HG03097 (cell line): ENCODE measurements at regions not wholly inside any gene's neighbourhood (a gene's known extent, or its start where the extent isn't known, plus 50 kb on each side); places are given as distances from the start of the nearest gene placed in this dataset.

Experiments
- ATAC-seq: cut with Tn5 transposase; IDR thresholded peaks from one replicate; pipeline ENCODE4 v1.9.1; 2021; ENCODE audit not compliant: unreplicated experiment, low FRiP score

DNA sequence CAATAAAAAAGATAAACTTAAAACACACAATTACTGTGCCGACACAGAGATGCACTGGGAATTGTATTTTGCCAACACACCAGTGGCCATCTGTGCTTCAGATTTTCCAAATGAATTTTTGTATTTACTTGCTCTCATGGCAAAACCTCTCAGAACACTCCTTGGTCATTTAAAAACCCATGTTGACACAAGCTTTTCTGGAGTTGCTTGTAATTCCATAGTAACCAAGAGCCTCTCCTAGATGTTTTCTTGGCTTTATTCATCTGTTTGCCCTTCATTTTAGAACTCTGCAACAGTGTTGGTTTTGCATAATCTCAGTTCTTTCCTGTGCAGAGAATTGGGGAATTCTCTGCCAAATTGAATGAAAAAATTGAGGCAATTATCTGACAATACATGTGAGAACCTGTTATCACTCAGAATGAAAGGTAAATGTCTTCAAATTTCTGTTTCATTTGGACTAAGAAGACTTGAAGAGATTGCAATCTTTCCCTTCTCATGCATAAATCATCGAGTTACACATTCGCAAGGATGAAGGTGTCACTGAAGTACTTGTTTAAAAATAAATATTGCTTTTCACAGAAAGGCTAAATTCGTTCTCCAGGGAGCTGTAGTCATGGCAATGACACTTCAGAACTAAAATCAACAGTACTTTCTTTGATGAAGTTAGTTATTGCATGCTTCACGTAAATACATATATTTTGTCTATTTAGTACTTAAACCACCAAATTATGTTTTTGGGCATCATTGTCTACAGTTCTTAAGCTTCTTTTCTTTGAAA, 301.8 kb upstream of the CTSO start:
- no peak for ATAC-seq

DNA sequence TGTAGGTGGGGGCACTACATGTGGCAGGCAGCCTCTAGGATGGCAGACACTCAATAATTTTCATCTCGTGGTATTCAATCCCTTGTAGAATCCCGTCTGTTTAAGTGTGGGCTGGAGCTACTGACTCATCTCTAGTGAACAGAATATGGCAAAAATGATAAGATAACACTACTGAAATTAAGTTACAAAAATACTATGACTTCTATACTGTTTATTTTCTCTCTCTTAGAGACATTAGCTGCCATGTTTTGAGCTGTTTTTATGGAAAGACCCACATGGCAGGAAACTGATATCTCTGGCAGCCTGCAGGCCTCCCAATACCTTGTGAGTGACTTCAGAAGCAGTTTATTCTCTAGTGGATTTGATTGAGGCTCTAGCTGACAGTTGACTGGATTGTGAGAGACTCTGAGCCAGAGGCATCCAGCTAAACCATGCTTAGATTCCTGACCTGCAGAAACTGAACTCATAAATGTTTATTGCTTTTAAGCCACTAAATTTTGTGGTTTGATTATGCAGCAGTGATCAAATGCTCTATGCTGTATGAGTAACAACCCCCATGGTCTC, 298.8 kb upstream of the CTSO start:
- no peak for ATAC-seq

DNA sequence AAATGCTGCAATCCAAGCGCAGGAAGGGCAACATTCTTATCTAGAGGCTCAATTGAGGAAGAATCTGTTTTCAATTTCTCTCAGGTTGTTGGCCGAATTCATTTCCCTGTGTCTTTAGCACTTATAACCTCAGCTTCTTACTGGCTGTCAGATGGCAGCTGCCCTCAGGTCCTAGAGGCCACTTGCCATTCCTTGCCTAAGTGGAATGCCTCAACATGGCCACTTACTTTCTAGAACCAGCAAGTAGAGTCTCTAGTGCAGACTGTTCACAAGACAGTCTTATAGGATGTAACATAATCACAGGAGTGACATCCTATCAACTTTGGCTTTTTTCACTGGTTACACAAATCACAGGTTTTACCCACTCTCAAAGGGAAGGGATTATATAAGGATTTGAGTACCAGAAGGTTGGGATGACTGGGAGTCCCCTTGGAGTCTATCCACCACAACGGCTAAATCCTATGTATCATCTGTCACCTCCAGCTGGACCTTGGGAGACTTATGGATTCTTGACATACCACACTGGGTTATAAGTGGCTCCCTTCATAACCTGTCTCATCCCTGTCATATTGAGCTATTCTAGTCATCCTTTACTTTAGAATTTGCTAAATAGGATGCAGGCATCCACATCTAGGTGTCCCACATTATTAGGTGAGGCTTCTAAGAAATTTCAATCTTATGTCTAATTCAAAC, 297.9 kb upstream of the CTSO start:
- no peak for ATAC-seq

DNA sequence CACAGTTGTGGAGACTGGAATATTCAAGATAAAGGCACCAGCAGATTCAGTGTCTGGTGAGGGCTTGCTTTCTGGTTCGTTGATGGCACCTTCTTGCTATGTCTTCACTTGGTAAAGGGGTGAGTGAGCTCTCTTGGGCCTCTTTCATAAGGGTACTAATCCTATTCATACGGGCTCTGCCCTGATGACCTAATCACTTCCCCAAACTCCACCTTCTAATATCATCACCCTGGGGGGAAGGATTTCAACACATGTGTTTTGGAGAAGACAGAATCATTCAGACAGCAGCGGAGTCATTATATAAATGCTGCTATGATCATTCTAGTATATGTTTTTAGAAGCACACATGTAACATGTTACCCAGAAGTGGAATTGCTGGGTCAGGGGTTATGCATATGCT, 295.3 kb upstream of the CTSO start:
- no peak for ATAC-seq

DNA sequence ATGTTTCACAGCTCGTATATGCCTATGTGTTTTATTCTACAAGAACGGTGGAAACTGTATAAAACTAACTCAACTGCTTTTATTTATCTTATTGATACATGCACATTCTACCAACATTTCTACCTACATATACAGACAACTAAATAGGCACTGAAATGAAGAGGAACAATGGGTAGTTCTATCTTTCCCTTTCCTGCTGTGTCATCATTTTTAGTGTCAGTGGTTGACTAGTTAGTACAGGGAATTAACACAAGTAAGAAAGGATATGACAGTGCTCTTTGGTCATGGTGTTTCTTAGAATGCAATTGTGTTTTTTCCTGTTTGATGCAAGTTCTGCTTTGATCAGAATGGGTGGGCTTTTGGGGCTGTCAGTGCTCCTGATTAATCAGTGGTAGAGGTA, 293.8 kb upstream of the CTSO start:
- no peak for ATAC-seq

DNA sequence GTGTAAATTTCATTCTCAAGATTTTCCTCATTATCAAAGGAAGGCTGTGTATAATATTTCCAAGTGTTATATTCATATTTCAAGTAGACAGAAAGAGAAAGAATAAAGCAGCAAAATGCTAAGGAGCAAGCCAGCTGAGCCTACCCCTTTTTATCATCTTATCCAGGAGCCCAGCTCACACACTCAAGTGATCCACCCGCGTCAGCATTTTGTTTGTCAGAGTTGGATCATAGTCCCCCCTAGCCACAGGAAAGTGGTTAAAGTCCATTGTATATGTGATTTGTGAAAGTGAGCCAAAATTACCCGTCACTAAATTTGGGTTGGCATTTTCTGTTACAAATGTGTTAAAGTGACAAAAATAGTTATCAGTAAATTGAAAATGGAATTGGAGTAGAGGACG, 289.3 kb upstream of the CTSO start:
- ATAC-seq = no peak

DNA sequence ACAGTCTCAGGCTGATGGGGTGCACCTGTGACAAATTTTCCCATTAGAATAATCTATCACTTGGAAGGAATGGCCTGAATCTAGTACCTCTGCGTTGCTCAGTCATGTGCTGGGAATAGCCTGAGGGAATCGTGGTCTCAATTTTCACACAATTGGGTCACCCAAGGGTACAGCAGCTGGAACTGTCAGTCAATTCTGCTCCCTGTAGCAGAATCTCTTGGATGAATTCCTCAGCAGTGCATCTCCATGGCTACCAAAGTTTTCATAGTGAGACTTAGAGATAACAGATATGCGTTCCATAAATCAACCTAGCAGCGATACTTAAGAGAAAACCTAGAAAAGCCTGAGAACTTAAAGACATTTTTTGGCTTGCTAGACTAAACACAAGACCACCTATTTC, 288.7 kb upstream of the CTSO start:
- no peak for ATAC-seq

DNA sequence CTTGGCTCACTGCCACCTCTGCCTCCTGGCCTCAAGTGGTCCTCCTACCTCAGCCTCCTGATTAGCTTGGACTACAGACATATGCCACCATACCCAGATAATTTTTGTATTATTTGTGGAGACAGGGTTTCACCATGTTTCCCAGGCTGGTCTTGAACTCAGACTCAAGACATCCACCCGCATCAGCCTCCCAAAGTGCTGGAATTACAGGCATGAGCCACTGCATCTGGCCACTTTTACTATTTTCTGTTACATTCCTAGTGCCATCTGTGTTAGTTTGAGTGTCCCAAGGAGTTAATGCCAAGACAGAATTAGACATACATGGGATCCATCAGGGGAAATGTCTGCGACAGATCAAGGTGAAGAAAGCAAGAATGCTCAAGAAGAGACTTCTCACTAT, 288.2 kb upstream of the CTSO start:
- ATAC-seq = no peak

DNA sequence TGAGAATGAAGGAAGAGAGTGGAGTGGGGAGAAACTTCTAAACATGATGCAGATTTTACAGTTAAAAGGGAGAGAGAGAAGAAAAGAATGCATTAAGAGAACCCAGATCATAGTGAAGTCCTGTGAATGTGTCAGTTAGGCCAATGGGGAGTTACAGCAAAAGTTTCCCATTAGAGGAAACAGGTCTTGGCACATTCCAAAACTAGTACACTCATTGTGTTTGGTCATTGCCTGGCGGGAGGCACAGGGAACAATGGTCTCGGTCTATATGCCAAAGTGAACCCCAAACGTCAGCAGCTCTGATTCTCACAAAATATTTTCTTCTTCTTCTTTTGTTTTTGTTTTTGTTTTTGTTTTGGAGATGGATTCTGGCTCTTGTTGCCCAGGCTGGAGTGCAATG, 284.5 kb upstream of the CTSO start:
- no peak for ATAC-seq

DNA sequence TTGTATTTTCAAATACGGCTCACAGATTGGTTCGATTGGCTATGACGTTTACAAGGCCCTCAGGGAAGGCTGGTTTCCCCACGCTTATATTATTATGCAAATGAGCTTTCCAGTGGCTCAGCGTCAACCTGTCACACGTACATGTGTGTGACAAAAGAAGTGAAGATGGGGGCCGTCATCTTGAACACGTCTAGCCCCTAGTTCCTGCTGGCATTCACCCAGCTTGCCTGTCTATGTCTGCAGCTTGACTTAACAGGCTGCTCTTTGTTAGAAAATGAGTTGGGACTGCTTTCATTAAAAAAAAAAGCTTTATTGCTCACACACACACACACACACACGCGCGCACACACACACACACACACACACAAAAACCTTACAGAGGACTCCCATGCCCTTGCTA, 283.6 kb upstream of the CTSO start:
- no peak for ATAC-seq

DNA sequence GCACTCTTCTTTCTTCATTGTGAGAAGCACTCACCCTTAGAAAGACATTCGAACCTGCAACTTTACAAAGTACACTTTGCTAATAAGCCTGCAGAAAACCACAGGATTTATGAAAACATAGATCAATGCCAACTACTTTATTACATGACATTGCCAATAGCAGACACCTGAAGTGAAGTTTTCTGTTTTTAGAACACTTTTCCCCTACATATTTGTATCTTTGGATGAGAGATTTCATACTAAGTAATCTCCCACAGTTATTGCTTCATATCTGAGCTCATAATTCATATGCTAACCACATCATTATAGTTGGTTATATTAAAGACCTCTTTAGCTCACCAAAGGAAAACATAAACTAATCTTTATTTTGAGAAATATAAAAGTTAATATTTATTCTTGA, 276.5 kb upstream of the CTSO start:
- no peak for ATAC-seq

DNA sequence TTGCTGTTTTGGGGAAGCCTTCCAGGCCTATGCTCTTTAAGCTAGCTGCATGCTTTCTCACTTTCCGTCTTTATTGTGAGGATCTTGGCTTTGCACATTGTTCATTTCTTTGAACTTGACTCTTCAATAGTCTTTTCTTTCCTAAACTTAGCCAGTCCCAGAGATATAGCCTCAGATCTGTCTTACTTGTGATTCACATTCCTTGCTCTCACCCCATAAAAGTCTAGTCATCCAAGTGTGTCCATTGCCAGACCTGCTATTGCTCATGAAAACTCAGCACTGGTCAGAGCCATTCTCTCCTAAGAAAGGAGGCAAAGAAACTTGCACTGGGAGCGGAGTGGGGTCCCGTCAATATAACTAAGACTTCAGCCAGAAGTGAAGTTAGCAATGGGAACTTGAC, 275.0 kb upstream of the CTSO start:
- no peak for ATAC-seq

DNA sequence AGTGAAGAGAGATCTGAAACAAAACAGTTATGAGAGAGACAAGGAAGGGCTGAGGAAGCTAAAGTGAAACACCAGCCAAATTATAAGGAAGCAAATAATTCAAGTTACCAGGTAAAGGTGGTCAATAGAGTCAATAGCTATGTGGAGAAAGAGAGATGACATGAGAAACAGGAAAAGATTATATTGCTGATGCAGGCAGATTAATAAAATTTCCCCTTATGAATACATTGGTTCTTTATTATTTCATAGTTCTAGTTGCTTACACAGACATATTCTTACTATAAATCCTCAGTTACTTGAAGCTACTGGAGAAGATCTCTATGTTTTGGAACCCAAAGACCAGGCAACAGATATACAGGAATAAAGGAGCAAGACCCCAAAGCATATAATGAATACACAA, 273.7 kb upstream of the CTSO start:
- ATAC-seq = no peak

DNA sequence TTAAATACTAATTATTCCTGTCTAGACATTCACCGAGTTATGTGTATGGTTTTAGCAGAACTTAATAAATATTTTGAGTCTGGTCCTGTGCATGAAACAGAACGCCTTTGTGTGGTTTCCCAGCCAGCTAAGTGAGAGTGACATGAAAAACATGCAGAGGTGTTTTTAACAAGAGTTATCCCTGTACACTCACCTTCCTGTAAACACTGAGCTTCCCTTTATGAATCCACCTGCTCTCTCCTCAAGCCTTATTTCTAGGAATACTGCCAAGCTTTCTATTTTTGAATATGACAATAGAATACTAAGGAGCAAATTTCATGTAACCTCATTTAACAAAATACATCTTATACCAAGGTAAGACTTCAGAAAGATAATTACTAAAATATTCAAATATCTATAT, 270.3 kb upstream of the CTSO start:
- ATAC-seq = no peak

DNA sequence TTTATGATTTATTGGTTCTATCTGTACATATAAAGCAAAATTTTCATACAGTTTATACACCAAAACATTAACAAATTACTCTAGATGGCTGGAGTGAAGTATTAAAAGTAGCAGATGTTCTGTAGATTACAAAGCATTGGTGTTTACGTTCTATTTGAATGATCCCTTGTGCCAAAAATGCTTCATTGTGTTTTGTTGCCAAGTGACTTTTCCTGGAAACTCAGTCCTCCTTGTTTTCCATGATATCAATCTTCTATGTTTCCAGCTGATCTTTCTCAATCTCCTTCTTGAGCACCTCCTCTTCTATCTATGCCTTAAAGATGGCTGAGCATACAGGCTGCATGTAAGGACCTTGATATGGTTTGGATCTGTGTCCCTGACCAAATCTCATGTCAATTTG, 263.6 kb upstream of the CTSO start:
- ATAC-seq = no peak

DNA sequence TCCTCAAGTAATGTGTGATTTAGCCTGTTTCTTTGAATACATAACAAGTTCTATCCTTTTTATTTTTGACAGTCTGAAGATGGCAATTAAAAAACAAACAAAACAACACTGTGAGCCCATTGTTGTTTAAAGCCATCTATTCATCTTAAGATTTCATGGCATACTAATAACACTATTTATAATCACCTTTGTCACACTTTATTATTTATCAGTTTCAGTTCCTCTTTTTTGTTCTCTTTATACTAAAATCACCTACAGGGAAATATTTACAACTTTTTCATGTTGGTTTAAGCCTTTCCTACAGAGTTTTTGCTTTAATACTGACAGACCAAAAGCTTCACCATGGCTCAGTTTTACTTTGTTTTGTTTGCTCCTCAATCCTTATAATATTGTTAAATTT, 247.4 kb upstream of the CTSO start:
- ATAC-seq = peak; percentile 88

DNA sequence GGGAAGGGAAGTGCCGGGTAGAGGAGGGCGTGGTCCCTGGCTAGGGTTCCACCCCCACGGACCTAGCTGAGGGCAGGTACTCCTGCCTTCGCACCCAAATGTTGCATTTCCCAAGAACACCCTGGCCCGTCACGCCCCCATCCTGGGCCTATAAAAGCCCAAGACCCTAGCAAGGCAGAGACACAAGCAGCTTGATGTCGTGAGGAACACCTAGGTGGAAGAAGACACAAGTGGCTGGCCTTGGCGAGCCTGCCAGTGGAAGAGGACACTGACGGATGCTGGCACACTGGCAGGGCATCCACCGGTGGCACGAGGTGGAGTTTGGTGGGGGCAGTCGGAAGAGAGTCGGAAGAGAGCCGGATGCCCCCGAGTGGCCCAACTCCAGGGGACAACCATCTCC, 244.8 kb upstream of the CTSO start:
- ATAC-seq = no peak

DNA sequence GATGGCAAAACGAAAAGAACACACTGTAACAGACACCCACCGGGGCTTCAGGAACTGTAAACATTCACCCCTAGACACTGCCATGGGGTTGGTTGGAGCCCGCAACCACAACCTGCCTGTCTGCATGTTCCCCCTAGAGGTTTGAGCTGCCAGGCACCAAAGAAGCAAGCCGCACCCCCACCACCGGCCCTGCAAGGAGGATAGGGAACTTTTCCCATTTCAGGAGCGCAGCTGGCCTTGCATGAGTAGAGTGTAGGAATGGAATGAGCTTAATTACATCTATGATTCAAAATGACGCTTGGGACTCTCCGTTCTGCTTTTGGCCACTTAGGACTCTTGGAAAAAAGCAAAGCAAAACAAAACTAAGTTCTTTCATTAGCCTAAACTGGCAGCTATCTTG, 243.6 kb upstream of the CTSO start:
- no peak for ATAC-seq

DNA sequence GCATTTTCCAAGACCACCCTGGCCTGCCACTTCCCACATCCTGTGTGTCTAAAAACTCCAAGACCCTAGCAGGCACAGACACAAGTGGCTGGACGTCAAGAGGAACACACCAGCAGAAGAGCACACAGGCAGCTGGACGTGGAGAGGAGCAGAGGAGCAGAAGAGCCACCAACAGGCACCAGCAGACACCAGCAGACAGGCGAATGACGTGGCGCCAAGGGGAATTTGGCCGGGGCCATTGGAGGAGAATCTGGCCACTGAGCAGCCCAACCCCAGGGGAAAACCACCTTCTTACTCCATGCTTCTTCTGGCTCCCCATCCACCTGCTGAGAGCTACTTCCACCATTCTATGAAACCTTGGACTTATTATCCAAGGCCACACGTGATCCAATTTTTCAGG, 243.1 kb upstream of the CTSO start:
- no peak for ATAC-seq

DNA sequence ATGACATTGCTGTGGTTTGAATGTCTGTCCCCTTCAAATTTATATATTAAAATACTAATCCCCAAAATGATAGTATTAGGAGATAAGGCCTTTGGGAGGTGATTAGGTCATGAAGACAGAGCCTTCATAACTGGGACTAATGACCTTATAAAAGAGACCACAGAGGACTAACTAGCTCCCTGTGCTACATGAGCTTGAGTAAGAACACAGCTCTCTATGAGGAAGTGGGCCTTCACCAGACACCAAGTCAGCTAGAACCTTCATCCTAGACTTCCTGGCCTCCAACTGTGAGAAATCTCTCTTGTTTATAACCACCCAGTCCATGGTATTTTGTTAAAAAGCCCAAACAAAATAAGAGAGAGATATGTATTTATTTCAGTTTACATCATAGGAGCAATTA, 242.2 kb upstream of the CTSO start:
- ATAC-seq = peak; percentile 70

DNA sequence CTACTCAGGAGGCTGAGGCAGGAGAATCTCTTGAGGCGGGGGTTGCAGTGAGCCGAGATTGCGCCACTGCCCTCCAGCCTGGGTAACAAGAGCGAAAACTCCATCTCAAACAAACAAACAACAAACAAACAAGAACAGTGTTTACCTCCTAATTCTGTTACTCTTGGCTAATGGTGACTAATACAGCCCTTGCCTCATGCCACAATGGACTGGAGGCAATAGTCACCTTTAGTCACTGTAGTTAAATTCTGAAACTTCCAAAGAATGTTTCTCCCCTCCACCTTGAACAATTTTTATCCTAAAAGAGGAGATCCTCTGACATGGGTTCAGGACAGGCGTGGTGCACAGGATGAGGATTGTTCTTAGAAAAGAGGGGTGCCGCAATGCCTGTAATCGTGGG, 241.2 kb upstream of the CTSO start:
- ATAC-seq = no peak

DNA sequence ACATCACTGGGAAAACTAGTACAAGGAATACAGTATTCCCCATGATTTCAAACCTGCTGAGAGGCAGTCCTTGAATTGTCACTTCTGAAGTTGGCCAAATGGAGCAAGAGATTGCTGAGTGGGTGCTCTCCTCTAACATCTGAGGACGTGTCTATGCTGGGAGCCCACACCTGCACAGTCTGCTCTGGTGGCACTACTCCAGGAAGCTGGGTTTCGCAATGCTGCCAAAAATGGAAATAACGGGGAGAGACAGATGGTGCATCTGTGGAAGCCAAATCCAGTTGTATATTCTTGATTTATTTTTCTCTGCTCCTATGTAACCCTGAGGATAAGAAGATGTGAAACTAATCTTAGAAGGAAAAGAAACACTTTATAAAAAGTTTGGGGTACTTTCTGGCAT, 240.1 kb upstream of the CTSO start:
- ATAC-seq = no peak
